GM21619 (cell line): ENCODE measurements at regions not wholly inside any gene's neighbourhood (a gene's known extent, or its start where the extent isn't known, plus 50 kb on each side); places are given as distances from the start of the nearest gene placed in this dataset.

Experiments
- ATAC-seq: cut with Tn5 transposase; IDR thresholded peaks from one replicate; pipeline ENCODE4 v1.9.1; 2021; ENCODE audit not compliant: unreplicated experiment

DNA sequence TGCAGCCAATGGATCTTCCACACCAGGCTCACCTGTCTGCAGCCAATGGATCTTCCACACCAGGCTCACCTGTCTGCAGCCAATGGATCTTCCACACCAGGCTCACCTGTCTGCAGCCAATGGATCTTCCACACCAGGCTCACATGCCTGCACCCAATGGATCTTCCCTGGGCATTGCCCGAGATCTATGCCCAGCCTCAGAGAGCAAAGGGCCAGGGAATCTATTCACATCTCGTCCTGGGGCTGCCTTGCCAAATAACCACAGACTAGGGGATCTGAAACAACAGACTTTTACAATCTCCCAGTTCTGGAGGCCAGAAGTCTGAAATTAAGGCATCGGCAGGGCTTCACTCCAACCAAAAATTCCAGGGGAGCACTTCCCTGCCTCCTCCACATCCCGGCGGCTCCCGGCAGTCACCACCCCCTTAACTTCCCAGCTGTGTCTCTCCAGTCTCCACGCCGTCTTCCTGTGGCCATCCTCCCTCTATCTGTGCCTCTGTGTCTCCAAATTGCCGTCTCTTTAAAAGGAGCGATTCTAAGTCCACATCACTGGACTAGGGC, 92.4 kb upstream of the PPP2R2D start:
- ATAC-seq: no peak

DNA sequence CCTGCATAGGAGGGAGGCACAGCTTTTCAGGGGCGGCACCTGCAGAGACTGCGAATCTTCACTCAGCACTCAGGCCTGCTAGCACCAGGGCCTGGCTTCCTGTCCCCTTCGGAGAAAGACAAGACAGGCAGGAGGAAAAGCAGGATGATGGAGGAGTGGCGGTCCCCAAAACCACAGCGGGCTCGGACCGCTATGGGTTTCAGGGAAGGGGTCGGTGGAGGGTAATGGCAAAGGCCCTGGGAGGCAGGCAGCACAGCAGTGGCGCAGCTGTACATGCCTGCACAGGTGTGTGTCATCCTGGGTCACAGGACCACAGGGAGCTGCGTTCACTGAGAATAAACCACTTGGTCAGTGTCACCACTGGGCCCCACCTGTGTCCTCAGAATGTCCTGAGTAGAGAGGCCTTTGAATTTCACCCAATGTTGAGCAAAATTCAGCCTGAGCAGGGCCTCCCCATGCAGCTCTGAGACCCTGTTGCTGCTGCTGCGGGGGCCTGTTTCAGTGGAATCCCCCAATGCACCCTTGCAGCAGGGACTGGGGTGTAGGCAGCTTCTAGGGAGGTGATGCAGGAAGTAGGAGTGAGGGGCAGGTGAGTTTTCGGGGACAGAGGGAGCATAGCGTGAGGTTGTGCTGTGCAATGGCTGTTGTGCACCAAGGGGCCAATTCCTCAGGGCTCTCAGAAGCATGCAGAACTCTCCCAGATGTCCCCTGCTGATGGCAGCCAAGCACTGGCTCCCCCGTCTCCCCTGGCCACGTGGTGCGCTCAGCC, 90.6 kb upstream of the PPP2R2D start:
- no peak for ATAC-seq

DNA sequence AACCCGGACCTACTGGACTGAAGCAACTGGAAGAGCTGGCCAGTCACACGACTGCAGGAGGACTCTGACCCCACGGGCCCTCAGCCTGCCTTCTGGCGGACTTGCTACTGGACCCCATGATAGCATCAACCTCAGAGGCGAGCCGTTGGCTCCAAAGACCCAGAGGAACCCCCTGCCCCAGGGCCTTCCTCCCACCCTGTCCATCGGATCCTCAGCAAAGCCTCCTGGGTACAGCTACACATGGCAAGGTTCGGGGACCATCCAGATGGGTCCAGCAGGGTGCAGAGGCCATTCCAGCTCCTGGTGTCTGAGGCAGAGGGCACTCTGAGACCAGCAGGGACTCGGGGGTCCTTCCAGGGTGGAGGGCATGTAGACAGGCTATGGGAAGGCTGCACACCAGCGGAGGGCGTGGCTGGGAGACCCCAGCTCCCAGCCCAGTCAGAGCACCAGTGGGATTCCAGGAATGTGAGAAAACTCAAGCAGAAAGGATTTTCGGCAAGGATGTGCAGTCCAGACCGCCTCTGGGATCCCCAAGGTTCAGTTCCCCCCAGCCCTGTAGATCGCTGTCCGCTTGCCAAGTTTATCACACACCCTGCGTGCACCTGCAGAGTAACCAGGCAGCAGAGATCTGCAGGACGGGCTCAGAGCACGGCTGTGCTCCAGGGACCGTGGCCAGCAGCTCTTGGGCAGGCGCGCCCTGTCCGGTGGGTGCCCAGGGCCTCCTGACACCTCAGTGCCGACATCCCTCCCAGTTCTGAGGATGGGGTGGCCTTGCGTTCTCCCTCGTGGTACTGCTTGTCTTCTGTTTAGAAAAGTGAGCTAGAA, 89.8 kb upstream of the PPP2R2D start:
- no peak for ATAC-seq

DNA sequence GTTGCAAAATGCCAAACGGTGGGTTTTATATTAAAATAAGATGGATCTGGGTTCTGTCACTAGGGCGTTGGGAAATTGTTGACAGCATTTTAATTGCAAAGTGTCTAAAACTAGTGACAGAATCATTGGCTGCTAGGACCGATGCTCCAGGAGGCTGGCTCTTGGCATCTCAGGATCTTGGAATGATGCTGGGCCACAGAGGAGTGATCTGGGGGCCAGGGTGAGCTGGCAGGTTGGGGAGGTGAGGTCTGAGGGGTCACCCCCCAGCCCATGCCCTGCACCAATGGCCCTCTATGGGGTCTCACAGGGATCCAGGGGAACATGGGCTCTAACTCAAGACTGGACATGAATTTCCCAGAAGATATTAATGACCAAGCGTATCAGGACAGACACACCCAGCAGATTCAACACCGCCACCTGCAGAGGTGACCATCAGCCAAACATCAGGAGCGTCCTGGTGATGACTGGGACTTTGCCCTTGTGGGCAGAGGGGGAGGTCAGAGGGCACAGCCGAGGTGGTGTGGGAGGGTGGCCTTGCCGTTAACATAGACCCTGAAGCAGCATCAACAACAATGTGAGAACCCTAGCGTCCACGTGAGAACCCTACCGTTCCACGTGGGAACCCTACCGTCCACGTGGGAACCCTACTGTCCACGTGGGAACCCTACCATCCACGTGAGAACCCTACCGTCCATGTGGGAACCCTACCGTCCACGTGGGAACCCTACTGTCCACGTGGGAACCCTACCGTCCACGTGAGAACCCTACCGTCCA, 89.0 kb upstream of the PPP2R2D start:
- ATAC-seq: no peak

DNA sequence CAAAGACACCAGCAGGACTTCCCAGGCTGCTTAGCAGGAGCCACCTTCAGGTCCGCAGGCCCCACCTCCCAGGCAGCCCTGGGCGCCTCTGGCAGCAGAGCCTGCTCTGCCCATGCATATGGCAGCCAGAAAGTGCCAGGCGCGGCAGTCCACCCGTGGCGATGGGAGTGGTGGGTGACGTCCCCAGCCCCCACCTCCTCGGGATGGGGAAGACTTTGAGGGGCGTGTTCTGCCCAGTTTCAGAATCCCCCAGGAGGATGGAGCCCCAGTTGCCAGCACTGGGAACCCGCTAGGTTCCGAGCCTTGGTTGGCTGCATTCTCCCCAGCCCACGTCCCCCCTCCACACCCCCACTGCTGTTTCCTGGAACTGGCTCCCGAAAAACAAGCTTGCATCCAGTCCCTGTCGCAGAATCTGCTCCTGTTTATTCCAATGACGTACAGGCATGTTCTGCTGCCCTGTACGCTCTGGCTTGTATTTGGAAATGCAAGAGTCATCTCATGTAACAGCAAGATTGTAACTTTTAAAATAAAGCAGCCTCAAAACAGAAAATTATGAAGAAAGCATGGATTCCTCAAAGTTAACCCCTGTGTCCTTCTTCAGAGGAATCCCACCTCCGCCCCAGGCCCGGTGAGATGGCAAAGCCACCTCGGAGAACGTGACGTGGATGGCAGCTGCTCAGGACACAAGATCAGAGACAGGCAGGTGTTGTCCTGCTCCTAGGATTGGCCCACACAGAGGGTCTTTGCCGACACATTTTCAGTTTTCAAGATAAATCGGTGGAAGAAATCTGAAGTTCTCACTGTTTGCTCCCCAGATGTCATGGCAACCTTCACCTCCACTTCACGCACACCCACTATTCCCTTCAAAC, 87.8 kb upstream of the PPP2R2D start:
- ATAC-seq: no peak

DNA sequence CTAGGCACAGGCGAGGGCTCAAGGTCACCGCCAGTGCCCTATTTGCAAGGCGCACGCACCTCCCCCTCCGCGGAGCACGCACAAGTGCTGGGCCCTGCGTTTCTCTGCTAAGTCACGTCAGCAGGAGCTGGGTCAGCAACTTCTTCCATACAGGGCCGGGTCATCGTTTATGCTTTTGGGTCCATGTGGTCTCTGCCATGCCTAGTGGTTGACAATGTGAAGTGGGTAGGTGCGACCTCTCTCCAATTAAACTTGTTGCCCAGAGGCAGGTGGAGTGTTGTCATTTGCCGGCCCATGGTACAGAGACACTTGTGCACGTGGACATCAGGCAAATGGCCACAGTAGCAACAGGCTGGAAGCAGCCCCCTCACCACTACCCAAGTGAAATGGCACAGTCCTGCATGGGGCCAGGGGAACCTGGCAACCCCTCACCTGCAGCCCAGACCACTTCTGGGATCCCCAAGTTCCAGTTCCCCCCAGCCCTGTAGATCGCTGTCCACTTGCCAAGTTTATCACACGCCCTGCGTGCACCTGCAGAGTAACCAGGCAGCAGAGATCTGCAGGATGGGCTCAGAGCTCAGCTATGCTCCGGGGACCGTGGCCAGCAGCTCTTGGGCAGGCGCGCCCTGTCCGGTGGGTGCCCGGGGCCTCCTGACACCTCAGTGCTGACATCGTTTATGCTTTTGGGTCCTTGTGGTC, 86.1 kb upstream of the PPP2R2D start:
- no peak for ATAC-seq

GRCh38 chr10:131815266-131816156, 85.3 kb upstream of the PPP2R2D start:
- no peak for ATAC-seq

GRCh38 chr10:131816157-131816775, 84.5 kb upstream of the PPP2R2D start:
- no peak for ATAC-seq

DNA sequence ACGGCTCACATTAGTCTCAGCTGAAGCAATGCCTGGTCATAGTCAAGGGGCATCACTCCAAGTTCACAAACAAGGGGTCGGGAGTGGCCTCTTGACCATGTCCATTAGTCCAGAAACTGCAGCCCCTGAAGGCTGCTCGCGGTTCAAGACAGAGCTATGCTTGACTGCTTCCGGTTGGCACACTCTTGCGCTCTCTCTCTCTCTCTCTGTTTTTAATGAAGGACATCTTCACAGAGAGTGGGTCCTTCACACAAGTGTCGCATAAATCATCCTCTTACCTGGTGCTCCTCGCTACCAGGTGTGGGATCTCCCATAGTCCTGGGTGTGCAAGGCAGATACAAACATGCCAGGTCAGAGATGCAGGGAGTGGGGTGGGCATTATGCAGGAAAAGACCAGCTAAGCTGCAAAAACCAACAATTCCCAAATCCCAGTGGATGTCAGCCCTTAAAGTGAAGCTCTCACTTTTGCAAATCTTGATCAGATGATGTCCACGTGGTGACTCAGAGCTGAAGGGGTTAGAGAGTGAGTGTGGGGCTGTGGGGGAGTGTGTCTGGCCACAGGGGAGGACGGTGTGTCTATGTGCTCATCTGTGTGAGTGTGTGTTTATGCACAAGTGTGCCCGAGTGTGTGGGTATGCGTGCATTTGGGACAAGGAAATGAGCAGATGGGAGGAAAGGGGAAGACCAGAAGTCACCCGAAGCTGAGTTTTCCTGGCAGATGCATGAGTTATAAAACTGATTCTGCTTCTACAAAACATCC, 83.7 kb upstream of the PPP2R2D start:
- no peak for ATAC-seq

- ATAC-seq: no peak
Observed at GRCh38 chr10:131817866-131818509, 82.8 kb upstream of the PPP2R2D start.

DNA sequence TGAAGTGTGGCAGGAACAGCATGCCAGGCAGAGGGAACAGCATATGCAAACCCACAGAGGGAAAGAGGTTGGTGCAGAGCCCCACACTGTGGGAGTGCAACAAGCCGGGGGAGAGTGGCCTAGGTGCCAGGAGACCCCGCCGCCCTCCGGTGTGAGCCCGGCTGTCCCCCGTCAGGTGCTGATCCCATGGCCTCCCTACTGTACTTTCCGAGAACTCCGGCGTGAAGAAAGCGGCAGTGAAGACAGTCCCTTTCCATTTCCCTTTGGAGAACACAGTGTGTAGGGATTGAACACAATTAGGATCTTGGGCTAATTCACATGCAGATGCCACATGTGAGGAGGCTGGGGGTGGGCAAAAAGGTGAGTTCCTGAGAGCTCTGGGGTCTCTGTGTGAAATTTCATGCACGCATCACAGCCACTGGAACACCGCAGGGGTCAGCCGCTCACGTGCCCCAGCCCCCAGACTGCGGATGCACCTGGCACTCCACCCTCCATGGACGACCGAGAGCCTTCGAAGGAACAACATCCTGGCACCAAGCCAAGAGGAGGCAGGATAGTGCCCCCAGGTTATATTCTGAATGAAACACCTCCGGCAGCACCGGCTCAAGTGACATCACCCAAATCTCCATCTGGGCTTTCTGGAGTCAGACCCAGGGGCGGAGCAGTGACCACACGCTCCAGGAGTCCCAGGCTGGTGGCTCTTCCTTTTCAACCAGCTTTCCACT, 82.1 kb upstream of the PPP2R2D start:
- no peak for ATAC-seq

GRCh38 chr10:131819241-131820072, 81.4 kb upstream of the PPP2R2D start:
- no peak for ATAC-seq

DNA sequence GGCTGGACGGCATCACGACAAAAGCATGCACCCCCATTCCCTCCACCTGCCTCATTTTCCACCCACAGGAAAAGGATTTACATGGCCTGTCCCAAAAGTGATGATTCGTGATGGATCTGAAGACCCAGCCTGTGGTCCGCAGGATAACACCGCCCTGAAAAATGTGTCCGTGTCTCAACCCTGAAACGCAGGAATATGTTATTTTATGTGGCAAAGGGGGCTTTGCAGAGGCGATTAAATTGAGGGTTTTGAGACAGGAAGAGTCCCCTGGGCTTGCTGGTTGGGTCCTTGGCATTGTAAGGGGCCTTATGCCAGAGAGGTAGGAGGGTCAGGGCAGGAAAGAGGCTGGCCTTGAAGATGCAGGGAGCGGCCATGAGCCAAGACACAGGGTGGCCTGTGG, 80.2 kb upstream of the PPP2R2D start:
- ATAC-seq: no peak

- ATAC-seq: no peak
Observed at GRCh38 chr10:131821378-131822012, 79.3 kb upstream of the PPP2R2D start.
